Muscle of leg (tissue), 3 donors: ENCODE measurements at regions not wholly inside any gene's neighbourhood (a gene's known extent, or its start where the extent isn't known, plus 50 kb on each side); places are given as distances from the start of the nearest gene placed in this dataset.
A peak's percentile ranks its signal among the peaks of the same experiment; 100 is the strongest.

ENCODE experiments used
- DNase-seq: peaks from one replicate; pipeline ENCODE4 v3.0.0; 2013
- H3K27ac ChIP-seq: one replicate; pipeline ENCODE4 v1.5.1; 2013; ENCODE audit warnings: mild to moderate bottlenecking, low read length, control low read depth
- H3K27me3 ChIP-seq: one replicate; pipeline ENCODE4 v1.6.1; 2013; ENCODE audit warnings: low read length; ENCODE audit not compliant: control insufficient read depth, insufficient read depth
- H3K36me3 ChIP-seq: one replicate; pipeline ENCODE4 v1.6.1; 2013; ENCODE audit warnings: low read length; ENCODE audit not compliant: control insufficient read depth, insufficient read depth
- H3K4me1 ChIP-seq: one replicate; pipeline ENCODE4 v1.6.1; 2013; ENCODE audit warnings: low read length; ENCODE audit not compliant: control insufficient read depth, insufficient read depth
- H3K4me3 ChIP-seq: one replicate; pipeline ENCODE4 v1.5.1; 2013; ENCODE audit warnings: low read length, control low read depth
- H3K9me3 ChIP-seq: replicated peaks from 2 replicates; pipeline ENCODE4 v1.6.1; 2013; ENCODE audit warnings: low read depth, low read length; ENCODE audit not compliant: control insufficient read depth
- WGBS: methylation state at CpG from one replicate; pipeline ENCODE4 v1.1.5; 2013; ENCODE audit warnings: missing lambda C conversion rate; ENCODE audit not compliant: insufficient coverage; 5-methylcytosine and 5-hydroxymethylcytosine counted together

DNA sequence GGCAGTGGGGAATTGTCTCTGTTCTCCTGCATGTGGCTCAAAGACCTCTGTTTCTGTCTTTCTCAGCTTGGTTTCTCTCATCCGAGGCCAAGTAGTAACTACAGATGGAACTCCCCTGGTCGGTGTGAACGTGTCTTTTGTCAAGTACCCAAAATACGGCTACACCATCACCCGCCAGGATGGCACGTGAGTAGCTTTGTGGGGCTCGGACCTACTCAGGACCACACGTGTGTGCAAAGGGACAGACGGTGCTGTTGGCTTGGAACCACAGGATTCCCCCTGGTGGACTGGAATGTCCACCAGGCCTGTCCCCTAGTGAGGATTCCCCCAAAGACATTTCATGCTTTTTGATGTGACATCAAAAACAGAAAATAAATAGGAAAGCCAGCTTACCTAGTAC, 96.3 kb upstream of the WWC1 start:
- H3K9me3 ChIP-seq = no peaks in the 10 kb centered on the region
- no peak overlapping the region for H3K27ac ChIP-seq
- WGBS = 89% methylated on average over 9 of the region's 9 CpGs
- no peaks in the 10 kb centered on the region for H3K4me1 ChIP-seq
- H3K27me3 ChIP-seq = no peaks in the 10 kb centered on the region
- H3K36me3 ChIP-seq = no peaks in the 10 kb centered on the region
- DNase-seq = no peak
- no peak overlapping the region for H3K4me3 ChIP-seq

GRCh38 chr5:168198359-168198758, 93.1 kb upstream of the WWC1 start:
- H3K9me3 ChIP-seq = no peaks in the 10 kb centered on the region
- H3K36me3 ChIP-seq = no peaks in the 10 kb centered on the region
- WGBS = 80% methylated on average over 1 of the region's 2 CpGs
- H3K27ac ChIP-seq = no peak overlapping the region
- no peak for DNase-seq
- H3K27me3 ChIP-seq = no peaks in the 10 kb centered on the region
- H3K4me1 ChIP-seq = peaks cover 3% of the 10 kb centered on the region
- no peak overlapping the region for H3K4me3 ChIP-seq

DNA sequence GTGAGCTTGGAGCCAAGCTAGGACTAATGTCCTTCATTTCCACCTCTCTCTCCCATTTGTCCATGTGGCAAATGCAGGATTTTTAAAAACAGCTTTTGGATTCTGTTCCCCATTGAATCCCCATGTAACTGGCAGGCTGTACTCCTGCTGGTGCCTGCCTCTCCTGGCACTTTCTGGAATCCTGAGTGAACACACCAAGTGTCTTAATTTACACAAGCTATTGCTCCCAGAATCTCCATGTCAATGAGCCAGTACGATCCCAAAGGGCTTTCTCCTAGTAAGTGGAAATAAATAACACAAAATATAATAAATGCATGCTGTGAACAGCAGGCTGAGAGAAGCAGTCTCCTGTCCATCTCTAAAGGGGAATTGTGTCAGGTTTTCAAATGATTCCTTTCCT, 88.4 kb upstream of the WWC1 start:
- no CpG with 5 or more reads among the region's 1 CpG for WGBS
- Histone ChIP-seq H3K4me1 (peaks cover 3% of the 10 kb centered on the region), H3K27me3 (no peaks in the 10 kb centered on the region), H3K27ac (no peak overlapping the region), H3K36me3 (no peaks in the 10 kb centered on the region), H3K4me3 (no peak overlapping the region), H3K9me3 (no peaks in the 10 kb centered on the region)
- DNase-seq = no peak

DNA sequence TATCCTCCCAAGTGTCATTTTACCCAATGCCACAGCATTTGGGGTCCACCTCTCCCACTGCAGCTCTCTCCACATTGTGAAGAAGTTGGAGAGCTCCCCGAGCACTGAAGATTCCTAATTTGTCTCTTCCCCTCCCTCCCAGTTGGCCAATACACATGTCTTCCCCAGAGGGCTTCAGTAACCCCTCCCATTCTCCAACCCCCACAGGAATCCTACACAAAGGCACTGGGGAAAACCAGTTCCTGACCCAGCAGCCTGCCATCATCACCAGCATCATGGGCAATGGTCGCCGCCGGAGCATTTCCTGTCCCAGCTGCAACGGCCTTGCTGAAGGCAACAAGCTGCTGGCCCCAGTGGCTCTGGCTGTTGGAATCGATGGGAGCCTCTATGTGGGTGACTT, 87.3 kb upstream of the WWC1 start:
- H3K36me3 ChIP-seq = no peaks in the 10 kb centered on the region
- WGBS = 84% methylated on average over 6 of the region's 6 CpGs

DNA sequence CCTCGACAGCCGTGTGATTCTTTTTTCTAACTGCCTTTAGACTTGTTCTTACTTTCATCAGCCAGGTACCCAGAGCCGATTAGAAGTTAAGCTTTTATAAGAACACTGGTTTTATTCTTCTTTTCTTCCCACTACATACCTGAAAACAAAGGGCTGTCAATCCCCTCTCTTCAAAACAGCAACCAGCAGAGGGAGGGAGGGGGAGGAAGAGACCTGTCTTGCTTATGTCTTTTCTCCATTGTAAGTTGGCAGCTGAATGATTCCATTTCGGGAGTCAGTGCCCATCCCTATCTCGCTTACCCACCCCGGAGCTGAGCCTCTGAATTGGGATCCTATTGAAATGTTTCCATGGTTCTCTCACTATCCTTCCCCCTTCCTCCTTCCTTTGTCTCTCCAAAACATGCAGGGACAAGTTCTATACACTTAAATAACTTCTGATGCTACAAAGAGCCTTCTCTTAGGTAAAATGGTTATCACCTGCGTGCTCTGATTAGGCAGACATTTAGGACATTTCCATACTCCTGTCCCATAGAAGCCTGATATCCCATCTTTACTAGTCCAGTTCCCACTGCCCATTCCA, 83.9 kb upstream of the WWC1 start:
- H3K27ac ChIP-seq = no peak overlapping the region
- peaks cover 5% of the 10 kb centered on the region for H3K4me1 ChIP-seq
- DNase-seq = no peak
- WGBS = 80% methylated on average over 5 of the region's 7 CpGs
- H3K27me3 ChIP-seq = no peaks in the 10 kb centered on the region
- no peaks in the 10 kb centered on the region for H3K9me3 ChIP-seq
- no peaks in the 10 kb centered on the region for H3K36me3 ChIP-seq
- no peak overlapping the region for H3K4me3 ChIP-seq

More for the DNA sequence above, 87.3 kb upstream of the WWC1 start:
- H3K27ac ChIP-seq = no peak overlapping the region
- H3K9me3 ChIP-seq = no peaks in the 10 kb centered on the region
- DNase-seq = no peak
- no peaks in the 10 kb centered on the region for H3K27me3 ChIP-seq
- H3K4me1 ChIP-seq = peaks cover 3% of the 10 kb centered on the region
- no peak overlapping the region for H3K4me3 ChIP-seq

- Histone ChIP-seq H3K4me1 (peaks cover 3% of the 10 kb centered on the region), H3K27me3 (no peaks in the 10 kb centered on the region), H3K36me3 (no peaks in the 10 kb centered on the region), H3K27ac (no peak overlapping the region), H3K9me3 (no peaks in the 10 kb centered on the region), H3K4me3 (no peak overlapping the region)
- WGBS = 20% methylated on average over 1 of the region's 1 CpG
- DNase-seq = no peak
Measured at GRCh38 chr5:168209244-168209995, 82.0 kb upstream of the WWC1 start.

GRCh38 chr5:168209997-168210396, 81.4 kb upstream of the WWC1 start:
- Histone ChIP-seq H3K27ac (no peak overlapping the region), H3K36me3 (no peaks in the 10 kb centered on the region), H3K27me3 (no peaks in the 10 kb centered on the region), H3K9me3 (no peaks in the 10 kb centered on the region), H3K4me1 (peaks cover 3% of the 10 kb centered on the region), H3K4me3 (no peak overlapping the region)
- 50% methylated on average over 1 of the region's 3 CpGs for WGBS
- DNase-seq = peak; percentile 62

GRCh38 chr5:168211245-168211644, 80.2 kb upstream of the WWC1 start:
- Histone ChIP-seq H3K4me1 (peaks cover 3% of the 10 kb centered on the region), H3K9me3 (no peaks in the 10 kb centered on the region), H3K27me3 (no peaks in the 10 kb centered on the region), H3K36me3 (no peaks in the 10 kb centered on the region), H3K4me3 (no peak overlapping the region), H3K27ac (no peak overlapping the region)
- no peak for DNase-seq

DNA sequence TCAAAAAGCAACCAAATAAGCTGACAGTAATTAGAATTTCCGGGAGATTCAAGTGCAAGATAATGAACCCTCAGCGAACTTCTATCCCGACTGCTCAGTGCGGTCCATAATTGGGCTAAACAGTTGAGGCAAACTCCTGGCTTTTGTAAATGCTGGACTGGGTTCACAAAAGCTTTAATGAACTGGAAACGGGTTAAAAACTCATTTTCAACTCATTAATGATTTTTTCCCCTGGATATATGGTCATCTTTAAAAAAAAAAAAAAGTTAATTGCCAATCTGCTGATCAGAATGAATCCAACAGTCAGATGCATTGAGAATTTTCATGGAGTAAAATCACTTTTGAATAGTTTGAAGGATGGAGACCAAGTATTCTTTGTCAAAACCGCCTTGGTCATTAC, 79.5 kb upstream of the WWC1 start:
- DNase-seq = no peak
- no peaks in the 10 kb centered on the region for H3K9me3 ChIP-seq
- H3K27me3 ChIP-seq = no peaks in the 10 kb centered on the region
- H3K27ac ChIP-seq = no peak overlapping the region
- peaks cover 3% of the 10 kb centered on the region for H3K4me1 ChIP-seq
- no peaks in the 10 kb centered on the region for H3K36me3 ChIP-seq
- H3K4me3 ChIP-seq = no peak overlapping the region
- no CpG with 5 or more reads among the region's 6 CpGs for WGBS

DNA sequence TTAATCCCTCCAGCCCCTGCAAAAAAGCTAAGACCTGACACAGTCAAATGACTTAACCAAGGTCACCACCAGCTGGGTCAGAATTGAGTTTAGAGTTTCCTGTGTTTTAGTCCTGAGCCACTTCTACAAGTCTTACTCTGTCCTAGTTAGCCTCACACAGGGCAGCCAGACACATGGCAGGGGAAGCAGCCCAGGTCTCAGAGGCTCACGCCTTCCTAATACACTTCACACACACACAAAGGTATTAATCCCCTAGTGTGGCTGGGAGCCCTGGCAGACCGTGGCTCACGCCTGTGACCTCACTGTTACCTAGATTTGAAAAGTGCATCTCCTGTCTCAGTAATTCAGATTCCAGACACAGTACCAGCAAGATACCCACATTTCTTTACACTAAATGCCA, 77.4 kb upstream of the WWC1 start:
- Histone ChIP-seq H3K27ac (no peak overlapping the region), H3K36me3 (no peaks in the 10 kb centered on the region), H3K4me3 (no peak overlapping the region), H3K27me3 (no peaks in the 10 kb centered on the region), H3K4me1 (peaks cover 3% of the 10 kb centered on the region), H3K9me3 (no peaks in the 10 kb centered on the region)
- no peak for DNase-seq
- WGBS = 84% methylated on average over 2 of the region's 3 CpGs

DNA sequence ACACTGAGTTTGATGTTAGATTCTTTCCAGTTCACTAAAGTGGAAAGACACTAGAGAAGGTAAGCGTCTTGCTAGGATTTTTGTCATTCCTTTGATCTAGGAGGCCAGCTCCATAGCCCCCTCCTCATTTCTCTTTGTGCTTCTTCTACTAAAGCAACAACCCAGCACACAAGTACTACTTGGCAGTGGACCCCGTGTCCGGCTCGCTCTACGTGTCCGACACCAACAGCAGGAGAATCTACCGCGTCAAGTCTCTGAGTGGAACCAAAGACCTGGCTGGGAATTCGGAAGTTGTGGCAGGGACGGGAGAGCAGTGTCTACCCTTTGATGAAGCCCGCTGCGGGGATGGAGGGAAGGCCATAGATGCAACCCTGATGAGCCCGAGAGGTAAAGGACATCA, 76.6 kb upstream of the WWC1 start:
- Histone ChIP-seq H3K27ac (no peak overlapping the region), H3K9me3 (no peaks in the 10 kb centered on the region), H3K36me3 (no peaks in the 10 kb centered on the region), H3K4me3 (no peak overlapping the region), H3K27me3 (no peaks in the 10 kb centered on the region), H3K4me1 (peaks cover 3% of the 10 kb centered on the region)
- DNase-seq = no peak
- 89% methylated on average over 12 of the region's 13 CpGs for WGBS
